Mesendoderm (in vitro differentiated cells): ENCODE measurements at regions not wholly inside any gene's neighbourhood (a gene's known extent, or its start where the extent isn't known, plus 50 kb on each side); places are given as distances from the start of the nearest gene placed in this dataset.
"Not testable (repeated sequence)": the region's sequence is repeated elsewhere in the genome, so short reads cannot be mapped to it uniquely, and the experiment has no call there.

Experiments
- DNase-seq: peaks from one replicate; pipeline ENCODE4 v3.0.0; 2013
- H2AK5ac ChIP-seq: 2 replicates; pipeline ENCODE4 v1.6.1; 2013; ENCODE audit warnings: low read length, inconsistent platforms
- H2BK120ac ChIP-seq: 2 replicates; pipeline ENCODE4 v1.6.1; 2013; ENCODE audit warnings: low read depth, mild to moderate bottlenecking, low read length, moderate library complexity, mixed read lengths
- H2BK15ac ChIP-seq: replicated peaks from 2 replicates; pipeline ENCODE4 v1.6.1; 2013; ENCODE audit warnings: low read depth, mild to moderate bottlenecking, moderate library complexity
- H2BK5ac ChIP-seq: 2 replicates; pipeline ENCODE4 v1.6.1; 2013; ENCODE audit warnings: low read length, inconsistent platforms
- H3K18ac ChIP-seq: 2 replicates; pipeline ENCODE4 v1.6.1; 2013; ENCODE audit warnings: mild to moderate bottlenecking, low read length, mixed read lengths
- H3K23ac ChIP-seq: one replicate; pipeline ENCODE4 v1.6.1; 2013; ENCODE audit warnings: low read length
- H3K27ac ChIP-seq: 2 replicates; pipeline ENCODE4 v1.5.1; 2013; ENCODE audit warnings: low read depth, mild to moderate bottlenecking, inconsistent platforms, low read length, moderate library complexity
- H3K27me3 ChIP-seq: 2 replicates; pipeline ENCODE4 v1.6.1; 2013; ENCODE audit warnings: low read length, control low read depth, mild to moderate bottlenecking, inconsistent platforms; ENCODE audit not compliant: insufficient read depth, poor library complexity
- H3K36me3 ChIP-seq: 2 replicates; pipeline ENCODE4 v1.6.1; 2013; ENCODE audit warnings: low read length, inconsistent platforms; ENCODE audit not compliant: control insufficient read depth, insufficient read depth
- H3K4ac ChIP-seq: one replicate; pipeline ENCODE4 v1.6.1; 2013; ENCODE audit warnings: low read depth, mild to moderate bottlenecking, low read length, moderate library complexity
- H3K4me1 ChIP-seq: 2 replicates; pipeline ENCODE4 v1.6.1; 2013; ENCODE audit warnings: low read depth, low read length, inconsistent platforms; ENCODE audit not compliant: control insufficient read depth
- H3K4me2 ChIP-seq: 2 replicates; pipeline ENCODE4 v1.6.1; 2013; ENCODE audit warnings: low read length
- H3K4me3 ChIP-seq: 2 replicates; pipeline ENCODE4 v1.5.1; 2013; ENCODE audit warnings: mild to moderate bottlenecking, low read length
- H3K56ac ChIP-seq: one replicate; pipeline ENCODE4 v1.6.1; 2013; ENCODE audit warnings: low read length
- H3K79me1 ChIP-seq: 2 replicates; pipeline ENCODE4 v1.6.1; 2013; ENCODE audit warnings: low read length, inconsistent platforms
- H3K79me2 ChIP-seq: 2 replicates; pipeline ENCODE4 v1.6.1; 2013; ENCODE audit warnings: mild to moderate bottlenecking, low read length; ENCODE audit not compliant: control insufficient read depth, insufficient read depth
- H3K9ac ChIP-seq: 2 replicates; pipeline ENCODE4 v1.6.1; 2013; ENCODE audit warnings: low read length, inconsistent platforms
- H4K5ac ChIP-seq: one replicate; pipeline ENCODE4 v1.6.1; 2013; ENCODE audit warnings: low read length
- H4K8ac ChIP-seq: one replicate; pipeline ENCODE4 v1.6.1; 2013; ENCODE audit warnings: low read depth, mild to moderate bottlenecking, control low read depth, low read length, moderate library complexity
- WGBS: extraction: QIAGEN DNeasy Blood & Tissue Kit; methylation state at CpG from one replicate; pipeline ENCODE4 v1.1.7; 2013; ENCODE audit warnings: low lambda C conversion rate, missing lambda C conversion rate; ENCODE audit not compliant: insufficient coverage; ENCODE audit errors: extremely low coverage; 5-methylcytosine and 5-hydroxymethylcytosine counted together

GRCh38 chr11:128146926-128147605 is 440.3 kb downstream of the ETS1 start:
- H3K79me2 ChIP-seq = no peaks in the 10 kb centered on the region
- H3K18ac ChIP-seq = no peak overlapping the region
- no peak overlapping the region for H3K27ac ChIP-seq
- H3K27me3 ChIP-seq = no peaks in the 10 kb centered on the region
- H2BK5ac ChIP-seq = no peak overlapping the region
- H2AK5ac ChIP-seq = no peak overlapping the region
- H2BK15ac ChIP-seq = no peak overlapping the region
- H4K5ac ChIP-seq = no peak overlapping the region
- WGBS = no CpG with 5 or more reads among the region's 5 CpGs
- H3K4me3 ChIP-seq = no peak overlapping the region
- no peak overlapping the region for H3K9ac ChIP-seq
- no peak overlapping the region for H3K4ac ChIP-seq
- H3K23ac ChIP-seq = no peak overlapping the region
- H3K36me3 ChIP-seq = no peaks in the 10 kb centered on the region
- no peak overlapping the region for H3K56ac ChIP-seq
- H4K8ac ChIP-seq = no peak overlapping the region
- H2BK120ac ChIP-seq = no peak overlapping the region
- no peak for DNase-seq
- H3K79me1 ChIP-seq = no peaks in the 10 kb centered on the region
- no peaks in the 10 kb centered on the region for H3K4me1 ChIP-seq
- no peak overlapping the region for H3K4me2 ChIP-seq

GRCh38 chr11:128140293-128140692 is 447.1 kb downstream of the ETS1 start:
- H2BK120ac ChIP-seq, H2AK5ac ChIP-seq, H3K27me3 ChIP-seq, H3K23ac ChIP-seq, H3K4me2 ChIP-seq, H3K4ac ChIP-seq, H3K4me3 ChIP-seq, H2BK15ac ChIP-seq, H3K36me3 ChIP-seq, H3K27ac ChIP-seq, H4K5ac ChIP-seq, H3K4me1 ChIP-seq, H3K18ac ChIP-seq, H3K79me1 ChIP-seq, H3K9ac ChIP-seq, H3K56ac ChIP-seq, H4K8ac ChIP-seq, H2BK5ac ChIP-seq, H3K79me2 ChIP-seq, DNase-seq: not testable (repeated sequence)
- no CpG with 5 or more reads among the region's 6 CpGs for WGBS

DNA sequence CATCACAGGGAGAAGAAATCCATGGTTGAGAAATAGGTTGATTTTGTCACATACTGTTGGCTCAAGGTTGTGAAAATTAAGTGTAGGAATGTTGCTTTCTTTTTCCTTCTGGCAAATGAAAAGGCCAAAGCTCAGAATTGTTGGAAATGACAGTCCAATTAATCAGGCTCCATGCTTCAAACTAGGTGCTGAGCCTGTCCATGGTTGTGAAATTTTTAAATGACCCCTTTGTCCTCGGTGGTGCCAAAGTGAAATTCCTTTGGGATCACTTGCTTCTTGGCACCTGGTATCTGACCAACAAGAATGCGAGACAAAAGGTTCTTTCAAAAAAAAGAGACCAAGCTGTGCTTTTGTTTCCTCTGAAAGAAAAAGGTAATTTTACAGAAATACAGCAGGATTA is 451.9 kb downstream of the ETS1 start:
- H3K79me1 ChIP-seq = no peaks in the 10 kb centered on the region
- no peak overlapping the region for H3K18ac ChIP-seq
- H4K5ac ChIP-seq = no peak overlapping the region
- no peak overlapping the region for H4K8ac ChIP-seq
- no peaks in the 10 kb centered on the region for H3K36me3 ChIP-seq
- no peak overlapping the region for H2BK15ac ChIP-seq
- no peak overlapping the region for H2BK5ac ChIP-seq
- no peak overlapping the region for H3K27ac ChIP-seq
- H3K27me3 ChIP-seq = no peaks in the 10 kb centered on the region
- no peak overlapping the region for H3K9ac ChIP-seq
- H2AK5ac ChIP-seq = no peak overlapping the region
- no peak overlapping the region for H3K4me3 ChIP-seq
- no peak overlapping the region for H3K4ac ChIP-seq
- no peak overlapping the region for H3K56ac ChIP-seq
- WGBS = no CpG with 5 or more reads among the region's 2 CpGs
- no peak overlapping the region for H3K4me2 ChIP-seq
- no peaks in the 10 kb centered on the region for H3K79me2 ChIP-seq
- H2BK120ac ChIP-seq = no peak overlapping the region
- no peaks in the 10 kb centered on the region for H3K4me1 ChIP-seq
- DNase-seq = peak; percentile 34
- H3K23ac ChIP-seq = no peak overlapping the region

DNA sequence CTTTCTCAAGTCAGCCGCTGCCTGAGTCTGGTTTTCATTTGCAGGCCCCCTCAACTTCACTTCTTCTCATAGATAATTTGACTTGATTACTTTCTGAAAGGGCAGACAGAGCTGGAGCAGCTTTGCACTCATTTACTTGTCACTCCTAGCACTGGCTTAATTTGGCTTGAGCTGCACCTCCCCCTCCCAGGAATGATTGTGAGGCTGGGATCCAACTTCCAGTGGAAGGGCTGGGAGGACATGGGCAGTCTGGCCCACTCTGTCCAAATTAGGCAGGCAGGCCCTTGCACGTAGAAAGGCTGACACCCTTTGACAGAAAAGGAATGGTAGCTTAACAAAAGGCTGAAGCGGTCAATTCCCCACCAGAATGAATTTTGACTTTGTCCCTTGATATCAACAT is 453.9 kb downstream of the ETS1 start:
- no peak overlapping the region for H3K4me3 ChIP-seq
- H3K27me3 ChIP-seq = no peaks in the 10 kb centered on the region
- no peak overlapping the region for H4K5ac ChIP-seq
- no peaks in the 10 kb centered on the region for H3K79me2 ChIP-seq
- H3K4me2 ChIP-seq = no peak overlapping the region
- H3K79me1 ChIP-seq = no peaks in the 10 kb centered on the region
- H3K56ac ChIP-seq = no peak overlapping the region
- no peak overlapping the region for H3K9ac ChIP-seq
- no CpG with 5 or more reads among the region's 3 CpGs for WGBS
- H4K8ac ChIP-seq = no peak overlapping the region
- H3K4ac ChIP-seq = no peak overlapping the region
- DNase-seq = peak; percentile 56
- no peaks in the 10 kb centered on the region for H3K4me1 ChIP-seq
- no peak overlapping the region for H3K27ac ChIP-seq
- H2BK5ac ChIP-seq = no peak overlapping the region
- no peak overlapping the region for H3K18ac ChIP-seq
- no peak overlapping the region for H2BK15ac ChIP-seq
- H2BK120ac ChIP-seq = no peak overlapping the region
- H3K23ac ChIP-seq = no peak overlapping the region
- H3K36me3 ChIP-seq = no peaks in the 10 kb centered on the region
- H2AK5ac ChIP-seq = no peak overlapping the region

DNA sequence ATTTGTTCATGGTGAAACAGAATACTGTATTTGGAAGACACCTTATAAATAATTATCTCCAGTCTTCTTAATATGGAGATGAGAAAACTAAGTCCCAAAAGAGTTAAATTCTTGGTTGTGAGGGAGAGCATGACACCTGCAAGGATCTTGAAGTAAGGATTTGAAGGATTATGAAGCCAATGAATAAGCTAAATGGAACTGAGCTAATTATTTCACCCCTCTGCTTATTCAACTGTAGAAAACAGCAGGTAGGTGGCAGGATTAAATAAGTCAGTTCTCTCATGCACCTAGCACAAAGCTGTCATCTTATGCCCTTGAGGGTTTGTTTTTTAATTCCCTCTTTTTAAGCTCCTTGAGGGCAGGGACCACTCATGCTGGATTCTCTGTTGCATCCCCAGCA is 457.3 kb downstream of the ETS1 start:
- H3K4ac ChIP-seq = no peak overlapping the region
- no peak overlapping the region for H4K8ac ChIP-seq
- H2BK5ac ChIP-seq = no peak overlapping the region
- H3K4me2 ChIP-seq = no peak overlapping the region
- no peak overlapping the region for H2AK5ac ChIP-seq
- H4K5ac ChIP-seq = no peak overlapping the region
- no peaks in the 10 kb centered on the region for H3K79me2 ChIP-seq
- H3K27ac ChIP-seq = no peak overlapping the region
- no peaks in the 10 kb centered on the region for H3K36me3 ChIP-seq
- H3K4me1 ChIP-seq = no peaks in the 10 kb centered on the region
- no peak for DNase-seq
- no peaks in the 10 kb centered on the region for H3K27me3 ChIP-seq
- no peaks in the 10 kb centered on the region for H3K79me1 ChIP-seq
- H3K4me3 ChIP-seq = no peak overlapping the region
- no peak overlapping the region for H3K9ac ChIP-seq
- H2BK15ac ChIP-seq = no peak overlapping the region
- H3K56ac ChIP-seq = no peak overlapping the region
- H3K23ac ChIP-seq = no peak overlapping the region
- H2BK120ac ChIP-seq = no peak overlapping the region
- H3K18ac ChIP-seq = no peak overlapping the region

- H2AK5ac ChIP-seq = no peak overlapping the region
Observed at GRCh38 chr11:128125723-128126122, 461.6 kb downstream of the ETS1 start.

More at GRCh38 chr11:128125723-128126122, 461.6 kb downstream of the ETS1 start:
- Histone ChIP-seq H3K4ac (no peak overlapping the region), H3K18ac (no peak overlapping the region), H2BK120ac (no peak overlapping the region), H3K79me1 (no peaks in the 10 kb centered on the region), H3K27me3 (no peaks in the 10 kb centered on the region), H3K23ac (no peak overlapping the region), H3K4me2 (no peak overlapping the region), H3K36me3 (no peaks in the 10 kb centered on the region), H3K4me1 (no peaks in the 10 kb centered on the region), H4K8ac (no peak overlapping the region), H3K4me3 (no peak overlapping the region), H3K56ac (no peak overlapping the region), H2BK5ac (no peak overlapping the region), H3K79me2 (no peaks in the 10 kb centered on the region), H3K27ac (no peak overlapping the region), H3K9ac (no peak overlapping the region), H2BK15ac (no peak overlapping the region), H4K5ac (no peak overlapping the region)
- no CpG with 5 or more reads among the region's 3 CpGs for WGBS
- peak; percentile 3 for DNase-seq
